H1 (cell line): ENCODE measurements at regions not wholly inside any gene's neighbourhood (a gene's known extent, or its start where the extent isn't known, plus 50 kb on each side); places are given as distances from the start of the nearest gene placed in this dataset.
"Not testable (repeated sequence)": the region's sequence is repeated elsewhere in the genome, so short reads cannot be mapped to it uniquely, and the experiment has no call there.

Source experiments
- CTCF ChIA-PET: fragments of 300-600 bp; sonication (Branson Sonifier 250); formaldehyde crosslinking; loops from one replicate; lab custom pipeline; 2021; ENCODE audit not compliant: partially characterized antibody; lab: Charles Lee
- POLR2A ChIA-PET: fragments of 300-600 bp; sonication (Branson Sonifier 250); formaldehyde crosslinking; loops from one replicate; lab custom pipeline; 2021; ENCODE audit warnings: inconsistent platforms; ENCODE audit not compliant: partially characterized antibody; lab: Charles Lee
- DNase-seq, 2 experiments: peaks; one replicate each; pipeline versions ENCODE4 v3.0.0 to v3.0.0-alpha.2; 2010 to 2022; ENCODE audit warnings: low spot score in 2 of 2, low read depth in 1 of 2, mixed read lengths in 1 of 2
- FAIRE-seq: peaks from 2 replicates; lab custom pipeline; 2011; peaks lifted over from hg19 to GRCh38; lab: Jason Lieb, UNC
- H2AFZ ChIP-seq: 2 replicates; pipeline ENCODE4 v1.8.1; 2012; ENCODE audit warnings: low read length, inconsistent platforms
- H2AK5ac ChIP-seq: 2 replicates; pipeline ENCODE4 v1.6.1; 2013; ENCODE audit warnings: low read depth, low read length
- H2BK120ac ChIP-seq: replicated peaks from 2 replicates; pipeline ENCODE3; 2013; ENCODE audit warnings: low read depth, low read length, inconsistent platforms
- H2BK12ac ChIP-seq: 2 replicates; pipeline ENCODE4 v1.6.1; 2013; ENCODE audit warnings: low read depth, low read length
- H2BK15ac ChIP-seq: 2 replicates; pipeline ENCODE4 v1.6.1; 2013; ENCODE audit warnings: low read length
- H2BK20ac ChIP-seq: 2 replicates; pipeline ENCODE4 v1.6.1; 2013; ENCODE audit warnings: low read length
- H2BK5ac ChIP-seq: 2 replicates; pipeline ENCODE4 v1.6.1; 2013; ENCODE audit warnings: low read depth, low read length
- H3K14ac ChIP-seq: 2 replicates; pipeline ENCODE4 v1.6.1; 2013; ENCODE audit warnings: inconsistent platforms; ENCODE audit not compliant: insufficient read length
- H3K18ac ChIP-seq: 2 replicates; pipeline ENCODE4 v1.6.1; 2013; ENCODE audit warnings: low read length; ENCODE audit errors: extremely low read depth
- H3K23ac ChIP-seq: 2 replicates; pipeline ENCODE4 v1.6.1; 2013; ENCODE audit warnings: inconsistent platforms; ENCODE audit not compliant: insufficient read length
- H3K23me2 ChIP-seq: 2 replicates; pipeline ENCODE4 v1.6.1; 2013; ENCODE audit warnings: low read depth, low read length
- H3K27ac ChIP-seq: 2 replicates; pipeline ENCODE4 v1.6.1; 2011; ENCODE audit warnings: low read depth, low read length, inconsistent platforms
- H3K27me3 ChIP-seq, 4 experiments: replicated peaks in 1 of 4; 1 replicate in 1 of 4; 2 replicates in 3 of 4; pipeline versions ENCODE4 v1.6.1 to v1.8.1; 2011 to 2013; ENCODE audit warnings: low read length in 3 of 4, mild to moderate bottlenecking in 3 of 4, inconsistent platforms in 2 of 4, mixed read lengths in 2 of 4, moderate library complexity in 1 of 4; ENCODE audit not compliant: control insufficient read depth in 3 of 4, insufficient read depth in 3 of 4; ENCODE audit errors: extremely low read depth in 1 of 4
- H3K36me3 ChIP-seq, 4 experiments: 2 replicates each; pipeline versions ENCODE4 v1.6.1 to v1.8.1; 2011 to 2013; ENCODE audit warnings: mild to moderate bottlenecking in 4 of 4, low read length in 3 of 4, moderate library complexity in 2 of 4, control low read depth in 1 of 4, inconsistent platforms in 1 of 4; ENCODE audit not compliant: insufficient read depth in 4 of 4, control insufficient read depth in 2 of 4
- H3K4ac ChIP-seq: replicated peaks from 2 replicates; pipeline ENCODE3; 2013; ENCODE audit warnings: low read length, low read depth, mixed read lengths, inconsistent platforms; ENCODE audit not compliant: insufficient read length
- H3K4me1 ChIP-seq, 4 experiments: replicated peaks in 1 of 4; 1 replicate in 1 of 4; 2 replicates in 3 of 4; pipeline versions ENCODE4 v1.6.1 to v1.8.1; 2011 to 2013; ENCODE audit warnings: low read length in 3 of 4, inconsistent platforms in 2 of 4, mixed read lengths in 1 of 4; ENCODE audit not compliant: insufficient read depth in 4 of 4, control insufficient read depth in 3 of 4
- H3K4me2 ChIP-seq, 2 experiments: 2 replicates each; pipeline versions ENCODE4 v1.6.1 to v1.8.1; 2011 to 2013; ENCODE audit warnings: low read depth in 2 of 2, low read length in 2 of 2, control low read depth in 1 of 2, inconsistent platforms in 1 of 2, mild to moderate bottlenecking in 1 of 2; ENCODE audit not compliant: insufficient read depth in 1 of 2
- H3K4me3 ChIP-seq, 4 experiments: fragments of 200-600, 300-600 bp in 1 of 4; sonication (generic), shearing (Covaris generic), sonication (Bioruptor Twin) in 1 of 4; 2 replicates each; pipeline versions ENCODE4 v1.5.1 to v1.8.1; 2011 to 2016; ENCODE audit warnings: low read length in 4 of 4, low read depth in 3 of 4, control low read depth in 2 of 4, inconsistent platforms in 2 of 4, mild to moderate bottlenecking in 2 of 4, mixed read lengths in 1 of 4, moderate library complexity in 1 of 4; ENCODE audit not compliant: insufficient read depth in 2 of 4; ENCODE audit errors: extremely low read depth in 1 of 4
- H3K56ac ChIP-seq: replicated peaks from 2 replicates; pipeline ENCODE3; 2013; ENCODE audit warnings: low read depth, mild to moderate bottlenecking, mixed read lengths, low read length, inconsistent platforms; ENCODE audit not compliant: insufficient read length
- H3K79me1 ChIP-seq: 2 replicates; pipeline ENCODE4 v1.6.1; 2013; ENCODE audit warnings: low read depth, low read length, control low read depth
- H3K79me2 ChIP-seq, 2 experiments: 2 replicates each; pipeline versions ENCODE4 v1.6.1 to v1.8.1; 2012 to 2013; ENCODE audit warnings: low read length in 2 of 2, mild to moderate bottlenecking in 2 of 2, inconsistent platforms in 1 of 2; ENCODE audit not compliant: insufficient read depth in 2 of 2, control insufficient read depth in 1 of 2
- H3K9ac ChIP-seq, 4 experiments: replicated peaks in 1 of 4; 1 replicate in 1 of 4; 2 replicates in 3 of 4; pipeline versions ENCODE4 v1.6.1 to v1.8.1; 2011 to 2013; ENCODE audit warnings: low read depth in 3 of 4, low read length in 3 of 4, control low read depth in 2 of 4, mild to moderate bottlenecking in 2 of 4, moderate library complexity in 2 of 4, inconsistent platforms in 1 of 4; ENCODE audit errors: extremely low read depth in 1 of 4
- H3K9me3 ChIP-seq, 2 experiments: 2 replicates each; pipeline versions ENCODE4 v1.6.1 to v1.8.1; 2012 to 2013; ENCODE audit warnings: mild to moderate bottlenecking in 2 of 2, moderate library complexity in 2 of 2, control low read depth in 1 of 2, inconsistent platforms in 1 of 2, low read depth in 1 of 2, low read length in 1 of 2, mixed read lengths in 1 of 2; ENCODE audit not compliant: insufficient read depth in 2 of 2
- H4K20me1 ChIP-seq, 2 experiments: replicated peaks in 1 of 2; 2 replicates each; pipeline versions ENCODE3 to v1.8.1; 2011 to 2013; ENCODE audit warnings: inconsistent platforms in 2 of 2, low read length in 2 of 2, mild to moderate bottlenecking in 1 of 2; ENCODE audit not compliant: insufficient read depth in 2 of 2, control insufficient read depth in 1 of 2
- H4K5ac ChIP-seq: 2 replicates; pipeline ENCODE4 v1.6.1; 2013; ENCODE audit warnings: low read length, low read depth, mixed read lengths, inconsistent platforms; ENCODE audit not compliant: insufficient read length
- H4K8ac ChIP-seq: 2 replicates; pipeline ENCODE4 v1.8.0; 2013; ENCODE audit warnings: mild to moderate bottlenecking, moderate library complexity, low read length, inconsistent platforms; ENCODE audit not compliant: insufficient read depth; ENCODE audit errors: extremely low read depth
- H4K91ac ChIP-seq: replicated peaks from 2 replicates; pipeline ENCODE3; 2013; ENCODE audit warnings: low read length, mixed read lengths, inconsistent platforms; ENCODE audit not compliant: insufficient read length
- WGBS, 2 experiments: shearing (Covaris generic) in 1 of 2; methylation state at CpG; one replicate each; pipeline versions ENCODE4 v1.1.6 to v1.1.7; 2013 to 2015; ENCODE audit warnings: low lambda C conversion rate in 2 of 2, mixed read lengths in 2 of 2, inconsistent platforms in 1 of 2, low coverage in 1 of 2, missing lambda C conversion rate in 1 of 2; ENCODE audit not compliant: insufficient replicate concordance in 2 of 2, insufficient coverage in 1 of 2, insufficient read length in 1 of 2; ENCODE audit errors: extremely low coverage in 1 of 2, missing lambda C conversion rate in 1 of 2; 5-methylcytosine and 5-hydroxymethylcytosine counted together

DNA sequence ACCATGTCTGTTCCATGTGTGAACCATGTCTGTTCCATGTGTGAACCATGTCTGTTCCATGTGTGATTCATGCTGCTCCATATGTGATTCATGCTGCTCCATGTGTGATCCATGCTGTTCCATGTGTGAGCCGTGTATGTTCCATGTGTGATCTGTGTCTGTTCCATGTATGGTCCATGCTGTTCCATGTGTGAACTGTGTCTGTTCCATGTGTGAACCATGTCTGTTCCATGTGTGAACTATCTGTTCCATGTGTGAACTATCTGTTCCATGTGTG lies 74.7 kb upstream of the METTL9 start:
- H3K79me1 ChIP-seq, H2BK120ac ChIP-seq, H3K9me3 ChIP-seq, POLR2A ChIA-PET, H4K20me1 ChIP-seq, H3K56ac ChIP-seq, DNase-seq, H2BK5ac ChIP-seq, H3K27ac ChIP-seq, H3K27me3 ChIP-seq, H2AFZ ChIP-seq, H3K23ac ChIP-seq, H4K91ac ChIP-seq, H3K4me2 ChIP-seq, H3K23me2 ChIP-seq, H2BK20ac ChIP-seq, H3K79me2 ChIP-seq, FAIRE-seq, H3K36me3 ChIP-seq, H3K4ac ChIP-seq, H3K18ac ChIP-seq, H2BK15ac ChIP-seq, H3K4me3 ChIP-seq, H4K8ac ChIP-seq, H4K5ac ChIP-seq, H3K9ac ChIP-seq, H3K14ac ChIP-seq: not testable (repeated sequence)
- Histone ChIP-seq H2AK5ac (peak overlapping the region; percentile 89; the same call in 1 of the 2 replicates), H3K4me1 (peaks cover 0 to 21% (median 11%) of the 10 kb centered on the region in 4 experiments; a peak in 6 of 7 replicates), H2BK12ac (0 out of 2 replicates have a peak overlapping the region, but pooled peaks have one; percentile 54)
- 94% methylated on average over 1 of the region's 1 CpG; no CpG with 5 or more reads in 1 of the 2 experiments for WGBS, 2 experiments
- CTCF ChIA-PET: interaction anchor here (2.0 kb wide), 1 partner anchor 28 kb away, joined by 12 read pairs; no protein-coding TSS in a partner anchor
